ENCODE measurements at regions not wholly inside any gene's neighbourhood (a gene's known extent, or its start where the extent isn't known, plus 50 kb on each side); places are given as distances from the start of the nearest gene placed in this dataset.

- intact Hi-C loops (cut with micrococcal nuclease): no loop called here
Observed at GRCh38 chr10:91127341-91128082, 93.0 kb upstream of the PCGF5 start.

GRCh38 chr10:91135113-91135512 lies 85.3 kb upstream of the PCGF5 start:
- intact Hi-C loops (cut with micrococcal nuclease): no loop called here

DNA sequence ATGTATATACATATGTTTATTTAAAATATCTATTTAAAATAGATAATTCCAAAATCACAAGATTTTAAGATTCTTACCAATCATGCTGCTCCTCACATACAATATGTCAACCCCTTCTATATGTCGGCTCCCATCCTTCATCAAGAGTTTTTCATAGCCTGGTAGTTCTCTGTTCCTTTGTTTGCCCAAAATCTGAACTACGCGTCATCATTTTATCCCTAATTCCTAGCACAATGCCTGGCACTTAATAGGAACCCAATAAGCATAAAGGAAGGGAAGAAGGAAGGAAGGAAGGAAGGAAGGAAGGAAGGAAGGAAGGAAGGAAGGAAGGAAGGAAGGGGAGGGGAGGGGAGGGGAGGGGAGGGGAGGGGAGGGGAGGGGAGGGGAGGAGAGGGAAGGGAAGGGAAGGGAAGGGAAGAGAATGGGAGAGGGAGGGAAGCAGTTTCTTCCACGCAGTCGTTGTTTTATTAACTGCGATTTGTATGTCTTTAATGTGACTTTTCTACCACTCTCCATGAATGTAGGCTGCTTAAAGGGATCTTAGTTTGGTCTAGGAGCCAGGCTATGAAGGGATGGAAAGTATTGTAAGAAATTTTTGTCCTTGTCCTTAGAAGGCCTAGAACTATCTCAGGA lies 83.3 kb upstream of the PCGF5 start:
- intact Hi-C loops (cut with micrococcal nuclease): no loop called here

DNA sequence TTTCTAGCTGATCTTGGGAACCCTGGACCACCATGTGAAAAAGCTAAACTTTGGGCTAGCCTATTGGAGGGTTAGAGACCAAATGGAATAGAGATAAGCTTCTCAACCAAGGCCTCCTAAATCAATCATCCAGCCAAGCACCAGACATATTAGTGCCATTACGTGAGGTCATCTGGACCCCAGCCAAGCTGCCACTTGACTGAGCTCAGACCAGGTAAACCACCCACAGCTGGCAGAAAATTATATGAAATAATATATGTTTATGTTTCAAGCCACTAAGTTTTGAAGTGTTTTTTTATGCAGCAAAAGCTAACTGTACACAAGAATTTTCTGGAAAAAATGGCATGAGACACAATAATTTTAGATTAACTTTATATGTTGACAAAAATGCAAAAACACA lies 82.6 kb upstream of the PCGF5 start:
- intact Hi-C loops (cut with micrococcal nuclease): no loop called here

GRCh38 chr10:91140995-91141549 lies 79.4 kb upstream of the PCGF5 start:
- intact Hi-C loops (cut with micrococcal nuclease): no loop called here

GRCh38 chr10:91144961-91145360 lies 75.5 kb upstream of the PCGF5 start:
- intact Hi-C loops (cut with micrococcal nuclease): no loop called here

GRCh38 chr10:91146146-91146545 lies 74.3 kb upstream of the PCGF5 start:
- intact Hi-C loops (cut with micrococcal nuclease): no loop called here

DNA sequence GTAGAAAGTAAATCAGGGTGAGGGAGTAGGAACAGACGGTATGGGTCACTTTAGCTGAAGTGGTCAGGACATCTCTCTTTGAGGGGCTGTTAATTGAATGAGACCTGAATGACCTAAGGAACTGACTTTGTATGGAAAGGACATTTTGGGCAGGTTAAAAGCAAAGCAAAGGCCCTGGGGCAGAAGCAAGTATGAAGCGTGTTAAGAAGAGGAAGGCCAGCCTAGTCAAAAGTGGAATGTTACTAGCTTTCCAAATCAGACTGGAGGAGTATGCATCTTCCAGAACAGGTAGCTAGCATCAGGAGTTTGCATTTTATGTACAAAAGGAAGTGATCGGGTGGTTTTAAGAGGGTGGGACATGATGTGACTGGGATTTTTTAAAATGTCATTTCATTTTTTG lies 70.9 kb upstream of the PCGF5 start:
- intact Hi-C loops (cut with micrococcal nuclease): no loop called here

- intact Hi-C loops (cut with micrococcal nuclease): no loop called here
Observed at GRCh38 chr10:91150631-91151030, 69.8 kb upstream of the PCGF5 start.

GRCh38 chr10:91153508-91153907 lies 67.0 kb upstream of the PCGF5 start:
- intact Hi-C loops (cut with micrococcal nuclease): no loop called here

DNA sequence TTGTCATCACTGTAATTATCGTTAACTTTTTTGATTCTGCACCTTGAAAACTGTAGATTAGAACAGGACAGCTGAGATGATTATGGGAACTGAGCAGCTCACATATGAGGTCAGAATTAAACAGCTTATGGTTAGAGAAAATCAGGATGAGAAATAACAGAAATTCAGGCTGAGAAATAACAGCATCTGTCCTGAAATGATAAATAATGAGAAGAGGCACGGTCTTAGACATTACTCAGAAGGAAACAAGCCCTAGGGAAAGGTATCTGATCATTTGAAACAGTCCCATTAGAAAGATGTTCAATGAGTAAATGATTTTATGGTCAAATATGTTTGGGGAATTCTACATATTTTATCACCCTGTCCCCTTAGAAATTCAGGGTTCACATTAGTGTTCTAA lies 65.6 kb upstream of the PCGF5 start:
- intact Hi-C loops (cut with micrococcal nuclease): no loop called here

DNA sequence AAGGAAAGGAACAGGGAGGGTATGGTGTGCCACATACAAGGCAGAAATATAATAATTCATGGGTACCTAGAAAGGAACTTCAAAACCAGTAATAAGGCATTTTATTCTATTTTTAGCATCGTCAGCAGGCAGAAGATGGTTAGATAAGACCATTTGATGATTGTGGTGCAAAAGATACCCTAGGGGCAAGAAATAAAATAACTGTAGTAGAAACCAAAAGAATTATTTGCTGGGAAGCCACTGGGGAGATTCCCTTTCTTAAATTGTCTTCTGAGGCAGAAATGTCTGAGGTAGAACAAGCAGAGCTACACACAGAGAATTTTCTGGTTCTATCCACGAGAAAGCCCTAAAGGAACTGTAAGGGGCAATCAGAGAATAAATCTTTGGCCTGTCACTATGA lies 64.3 kb upstream of the PCGF5 start:
- intact Hi-C loops (cut with micrococcal nuclease): no loop called here

- intact Hi-C loops (cut with micrococcal nuclease): no loop called here
Observed at GRCh38 chr10:91159254-91159783, 61.1 kb upstream of the PCGF5 start.

- intact Hi-C loops (cut with micrococcal nuclease): loop anchor here (2.0 to 10.0 kb wide), 6 partner anchors 251 to 1685 kb away; partner anchors contain the start of genes EXOC6, FGFBP3, KIF20B and PANK1
Observed at GRCh38 chr10:91162050-91162494, 58.4 kb upstream of the PCGF5 start.

DNA sequence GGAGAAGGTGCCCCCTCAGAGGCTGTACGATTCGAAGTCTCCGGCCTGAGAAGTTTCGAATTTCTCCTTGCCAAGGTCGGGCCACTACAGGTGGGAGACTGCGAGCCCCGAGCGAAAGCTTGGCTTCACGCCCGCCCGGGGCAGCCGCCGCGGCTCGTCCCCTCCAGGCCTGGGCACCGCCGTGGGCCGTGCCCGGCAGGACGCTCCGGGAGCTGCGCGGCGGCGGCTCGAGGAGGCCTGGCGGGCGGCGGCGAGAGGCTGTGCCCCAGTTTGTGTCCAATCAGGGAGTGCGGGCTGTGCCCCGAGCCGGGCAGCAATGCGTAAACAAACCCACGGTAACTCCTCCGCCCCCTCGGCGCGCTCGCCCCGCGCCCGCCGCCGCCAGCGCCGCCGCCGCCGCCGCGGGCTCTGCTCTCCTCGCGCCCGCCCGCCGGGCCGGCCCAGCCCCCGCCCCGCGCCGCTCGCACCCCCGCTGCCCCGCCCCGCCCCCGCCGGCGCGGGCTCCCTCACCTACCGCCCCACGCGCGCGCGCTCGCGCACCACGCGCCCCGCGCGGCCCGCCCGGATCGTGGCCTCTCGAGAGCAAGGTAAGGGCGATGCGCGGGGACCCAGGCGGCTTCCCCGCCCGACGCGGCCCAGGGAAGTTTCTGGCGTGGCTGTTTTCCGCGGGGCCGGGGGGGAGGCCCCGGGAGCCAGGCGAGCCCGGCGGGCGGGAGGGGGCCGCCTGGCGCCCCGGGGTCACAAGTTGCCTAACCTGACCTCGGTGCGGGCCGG lies 57.8 kb upstream of the PCGF5 start:
- intact Hi-C loops (cut with micrococcal nuclease): loop anchor here (1.0 to 10.0 kb wide), 10 partner anchors 58 to 1685 kb away; partner anchors contain the start of genes EXOC6, FGFBP3, HECTD2 and KIF20B

- intact Hi-C loops (cut with micrococcal nuclease): loop anchor here (1.0 to 10.0 kb wide), 10 partner anchors 57 to 1684 kb away; partner anchors contain the start of genes EXOC6, FGFBP3, HECTD2 and KIF20B
Observed at GRCh38 chr10:91163269-91163868, 57.1 kb upstream of the PCGF5 start.

- intact Hi-C loops (cut with micrococcal nuclease): loop anchor here (1.0 to 10.0 kb wide), 11 partner anchors 37 to 1683 kb away; partner anchors contain the start of genes EXOC6, FGFBP3, HECTD2 and KIF20B
Observed at GRCh38 chr10:91163869-91164474, 56.5 kb upstream of the PCGF5 start.

DNA sequence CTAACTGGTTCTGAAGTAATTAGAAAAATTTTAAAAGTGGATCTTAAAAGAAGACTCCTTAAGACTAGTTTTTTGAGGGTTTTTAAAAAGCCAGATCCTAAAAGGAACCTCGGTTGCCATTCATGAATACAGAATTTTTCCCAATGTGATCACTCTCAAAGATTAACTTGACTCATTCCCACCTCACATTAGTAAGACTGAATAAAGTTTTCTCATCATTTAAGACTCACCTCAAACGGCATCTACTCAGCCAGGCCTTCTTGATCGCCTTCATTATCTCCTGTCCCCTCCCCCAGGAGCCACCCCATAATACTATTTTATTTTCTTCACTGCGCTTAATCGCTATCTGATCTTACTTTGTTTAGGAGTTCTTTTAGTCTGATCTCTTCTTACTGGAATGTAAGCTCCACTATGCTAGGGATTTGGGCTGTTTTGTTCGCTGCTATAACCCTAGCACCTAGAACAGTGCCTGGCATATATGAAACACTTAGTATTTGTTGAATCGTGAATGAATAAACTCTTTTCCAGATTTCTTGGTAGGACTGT lies 55.9 kb upstream of the PCGF5 start:
- intact Hi-C loops (cut with micrococcal nuclease): loop anchor here (1.0 to 10.0 kb wide), 5 partner anchors 37 to 1683 kb away; partner anchors contain the start of genes EXOC6, FGFBP3, PANK1 and RPP30

DNA sequence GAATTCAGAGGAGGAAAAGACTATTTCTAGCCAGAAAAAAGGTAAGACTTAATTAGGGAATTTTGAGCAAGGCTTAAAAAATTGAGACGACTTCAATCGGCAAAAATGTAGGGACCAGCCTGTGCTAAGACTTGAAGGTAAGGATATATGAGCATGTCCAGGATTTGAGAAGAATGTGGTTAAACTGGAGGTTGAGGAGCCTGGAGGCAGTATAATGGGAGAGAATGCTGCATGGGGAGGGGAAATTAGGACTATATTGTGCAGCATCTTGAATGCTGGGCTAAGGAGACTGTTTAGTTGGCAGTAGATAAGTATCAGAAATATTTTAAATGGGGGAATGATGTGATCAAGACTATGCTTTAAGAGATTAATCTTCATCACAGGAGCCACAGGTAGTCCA lies 53.1 kb upstream of the PCGF5 start:
- intact Hi-C loops (cut with micrococcal nuclease): loop anchor here (10.0 kb wide), 2 partner anchors 737 to 1523 kb away; partner anchors contain the start of genes FGFBP3 and PANK1

- intact Hi-C loops (cut with micrococcal nuclease): no loop called here
Observed at GRCh38 chr10:91170418-91170817, 50.0 kb upstream of the PCGF5 start.
